ENCODE measurements at regions not wholly inside any gene's neighbourhood (a gene's known extent, or its start where the extent isn't known, plus 50 kb on each side); places are given as distances from the start of the nearest gene placed in this dataset.

GRCh38 chr1:4017636-4018365, 117.7 kb upstream of the C1orf174 start:
- Histone ChIP-seq H3K27me3 (no peaks in the 10 kb centered on the region; the same call in 1 of the 2 replicates), H3K9me3 (replicated peaks) (no peaks in the 10 kb centered on the region), H3K27ac (no peak overlapping the region), H3K4me3 (no peak overlapping the region), H3K36me3 (no peaks in the 10 kb centered on the region), H3K4me1 (no peaks in the 10 kb centered on the region)
- DNase-seq = no peak

GRCh38 chr1:4018466-4019146, 118.5 kb upstream of the C1orf174 start:
- Histone ChIP-seq H3K27me3 (no peaks in the 10 kb centered on the region; the same call in 1 of the 2 replicates), H3K4me3 (no peak overlapping the region)
- no peak for DNase-seq

GRCh38 chr1:4019147-4019521, 119.1 kb upstream of the C1orf174 start:
- Histone ChIP-seq H3K4me3 (no peak overlapping the region), H3K36me3 (no peaks in the 10 kb centered on the region), H3K4me1 (no peaks in the 10 kb centered on the region), H3K9me3 (replicated peaks) (no peaks in the 10 kb centered on the region), H3K27me3 (no peaks in the 10 kb centered on the region; the same call in 1 of the 2 replicates), H3K27ac (no peak overlapping the region)
- no peak for DNase-seq

More at GRCh38 chr1:4018466-4019146, 118.5 kb upstream of the C1orf174 start:
- Histone ChIP-seq H3K9me3 (replicated peaks) (no peaks in the 10 kb centered on the region), H3K36me3 (no peaks in the 10 kb centered on the region), H3K4me1 (no peaks in the 10 kb centered on the region), H3K27ac (no peak overlapping the region)

- no peak for DNase-seq
- no peaks in the 10 kb centered on the region; the same call in 1 of the 2 replicates for H3K27me3 ChIP-seq
- H3K27ac ChIP-seq = no peak overlapping the region
- H3K36me3 ChIP-seq = no peaks in the 10 kb centered on the region
- no peak overlapping the region for H3K4me3 ChIP-seq
- no peaks in the 10 kb centered on the region for H3K4me1 ChIP-seq
- no peaks in the 10 kb centered on the region for H3K9me3 ChIP-seq (replicated peaks)
Measured at GRCh38 chr1:4019606-4020331, 119.7 kb upstream of the C1orf174 start.

- H3K4me1 ChIP-seq = no peaks in the 10 kb centered on the region
- no peak overlapping the region for H3K27ac ChIP-seq
- H3K4me3 ChIP-seq = no peak overlapping the region
- no peaks in the 10 kb centered on the region; the same call in 1 of the 2 replicates for H3K27me3 ChIP-seq
- DNase-seq = no peak
- no peaks in the 10 kb centered on the region for H3K9me3 ChIP-seq (replicated peaks)
- no peaks in the 10 kb centered on the region for H3K36me3 ChIP-seq
Measured at GRCh38 chr1:4020449-4020848, 120.4 kb upstream of the C1orf174 start.

- Histone ChIP-seq H3K27me3 (no peaks in the 10 kb centered on the region; the same call in 1 of the 2 replicates), H3K27ac (no peak overlapping the region), H3K4me3 (no peak overlapping the region), H3K9me3 (replicated peaks) (no peaks in the 10 kb centered on the region), H3K4me1 (no peaks in the 10 kb centered on the region), H3K36me3 (no peaks in the 10 kb centered on the region)
- no peak for DNase-seq
Measured at GRCh38 chr1:4021136-4021973, 121.3 kb upstream of the C1orf174 start.

- H3K4me1 ChIP-seq = no peaks in the 10 kb centered on the region
Measured at GRCh38 chr1:4021974-4022268, 121.8 kb upstream of the C1orf174 start.

GRCh38 chr1:4022715-4023114, 122.6 kb upstream of the C1orf174 start:
- Histone ChIP-seq H3K27me3 (no peaks in the 10 kb centered on the region; the same call in 1 of the 2 replicates), H3K9me3 (replicated peaks) (no peaks in the 10 kb centered on the region)

More at GRCh38 chr1:4021974-4022268, 121.8 kb upstream of the C1orf174 start:
- no peak for DNase-seq
- H3K36me3 ChIP-seq = no peaks in the 10 kb centered on the region
- no peaks in the 10 kb centered on the region for H3K9me3 ChIP-seq (replicated peaks)
- H3K27me3 ChIP-seq = no peaks in the 10 kb centered on the region; the same call in 1 of the 2 replicates
- no peak overlapping the region for H3K4me3 ChIP-seq
- no peak overlapping the region for H3K27ac ChIP-seq

GRCh38 chr1:4023678-4024077, 123.6 kb upstream of the C1orf174 start:
- Histone ChIP-seq H3K27me3 (no peaks in the 10 kb centered on the region; the same call in 1 of the 2 replicates), H3K9me3 (replicated peaks) (no peaks in the 10 kb centered on the region), H3K4me1 (peaks cover 2% of the 10 kb centered on the region), H3K27ac (no peak overlapping the region), H3K4me3 (no peak overlapping the region), H3K36me3 (no peaks in the 10 kb centered on the region)
- no peak for DNase-seq

More at GRCh38 chr1:4022715-4023114, 122.6 kb upstream of the C1orf174 start:
- Histone ChIP-seq H3K4me3 (no peak overlapping the region), H3K27ac (no peak overlapping the region), H3K4me1 (no peaks in the 10 kb centered on the region), H3K36me3 (no peaks in the 10 kb centered on the region)
- DNase-seq = no peak

- no peak overlapping the region for H3K4me3 ChIP-seq
- H3K36me3 ChIP-seq = no peaks in the 10 kb centered on the region
- DNase-seq = no peak
- no peaks in the 10 kb centered on the region for H3K9me3 ChIP-seq (replicated peaks)
- H3K27me3 ChIP-seq = no peaks in the 10 kb centered on the region; the same call in 1 of the 2 replicates
- H3K27ac ChIP-seq = no peak overlapping the region
- H3K4me1 ChIP-seq = peaks cover 14% of the 10 kb centered on the region
Measured at GRCh38 chr1:4024811-4025210, 124.7 kb upstream of the C1orf174 start.

- Histone ChIP-seq H3K9me3 (replicated peaks) (0 out of 2 replicates have a peak, but pooled peaks cover 1% of the 10 kb centered on the region), H3K27ac (no peak overlapping the region), H3K4me1 (peaks cover 17% of the 10 kb centered on the region), H3K27me3 (no peaks in the 10 kb centered on the region; the same call in 1 of the 2 replicates), H3K4me3 (no peak overlapping the region), H3K36me3 (no peaks in the 10 kb centered on the region)
- DNase-seq = no peak
Measured at GRCh38 chr1:4025752-4026151, 125.7 kb upstream of the C1orf174 start.

- Histone ChIP-seq H3K4me1 (peaks cover 17% of the 10 kb centered on the region), H3K36me3 (no peaks in the 10 kb centered on the region), H3K27ac (no peak overlapping the region), H3K9me3 (replicated peaks) (0 out of 2 replicates have a peak, but pooled peaks cover 3% of the 10 kb centered on the region), H3K4me3 (no peak overlapping the region), H3K27me3 (no peaks in the 10 kb centered on the region)
- DNase-seq = no peak
Measured at GRCh38 chr1:4027008-4027407, 126.9 kb upstream of the C1orf174 start.

GRCh38 chr1:4027492-4028138, 127.5 kb upstream of the C1orf174 start:
- Histone ChIP-seq H3K27me3 (no peaks in the 10 kb centered on the region), H3K4me3 (no peak overlapping the region), H3K36me3 (no peaks in the 10 kb centered on the region), H3K4me1 (peaks cover 17% of the 10 kb centered on the region), H3K9me3 (replicated peaks) (0 out of 2 replicates have a peak, but pooled peaks cover 3% of the 10 kb centered on the region), H3K27ac (no peak overlapping the region)
- no peak for DNase-seq

- 0 out of 2 replicates have a peak, but pooled peaks cover 3% of the 10 kb centered on the region for H3K9me3 ChIP-seq (replicated peaks)
- H3K27ac ChIP-seq = no peak overlapping the region; the same call in 1 of the 2 replicates
- no peaks in the 10 kb centered on the region for H3K36me3 ChIP-seq
- H3K27me3 ChIP-seq = no peaks in the 10 kb centered on the region
- no peak overlapping the region for H3K4me3 ChIP-seq
- no peak for DNase-seq
- peaks cover 17% of the 10 kb centered on the region for H3K4me1 ChIP-seq
Measured at GRCh38 chr1:4028139-4028501, 128.0 kb upstream of the C1orf174 start.

All from SJCRH30 (cell line).